HepG2 (cell line): ENCODE measurements at regions not wholly inside any gene's neighbourhood (a gene's known extent, or its start where the extent isn't known, plus 50 kb on each side); places are given as distances from the start of the nearest gene placed in this dataset.
A peak's percentile ranks its signal among the peaks of the same experiment; 100 is the strongest.

Source experiments
- CBFB ChIP-seq: sonication (generic); formaldehyde crosslinking; IDR thresholded peaks from 2 replicates; pipeline ENCODE4 v1.4.0; 2020; ENCODE audit warnings: missing genetic modification reagents
- CREM ChIP-seq, 2 experiments: sonication (generic) in 1 of 2; formaldehyde crosslinking in 1 of 2; IDR thresholded peaks; 2 replicates each; pipeline versions ENCODE4 v1.4.0 to v1.6.1; 2016 to 2020; ENCODE audit warnings: antibody characterized with exemption in 1 of 2, mild to moderate bottlenecking in 1 of 2, missing genetic modification reagents in 1 of 2
- ELF3 ChIP-seq: IDR thresholded peaks from 2 replicates; pipeline ENCODE4 v1.6.1; 2016; ENCODE audit warnings: missing genetic modification reagents, missing compliant biosample characterization
- FOXO4 ChIP-seq: sonication (generic); formaldehyde crosslinking; conservative IDR thresholded peaks from 2 replicates; pipeline ENCODE4 v1.8.1; 2023; ENCODE audit warnings: missing genetic modification reagents
- KDM2A ChIP-seq: sonication (generic); formaldehyde crosslinking; IDR thresholded peaks from 2 replicates; pipeline ENCODE4 v1.4.0; 2020; ENCODE audit warnings: low read depth, missing genetic modification reagents, borderline replicate concordance
- NFIB ChIP-seq: sonication (generic); formaldehyde crosslinking; IDR thresholded peaks from 2 replicates; pipeline ENCODE4 v1.9.0; 2021; ENCODE audit warnings: missing genetic modification reagents, mild to moderate bottlenecking, borderline replicate concordance
- RXRA ChIP-seq: sonication (generic); formaldehyde crosslinking; IDR thresholded peaks from 2 replicates; pipeline ENCODE4 v1.5.1; 2020; ENCODE audit warnings: missing genetic modification reagents
- SP1 ChIP-seq, 2 experiments: fragments of 450-650 bp in 1 of 2; sonication (generic) in 1 of 2; formaldehyde crosslinking in 1 of 2; IDR thresholded peaks; 2 replicates each; pipeline versions ENCODE4 v1.4.0 to v1.6.1; 2016 to 2020; ENCODE audit warnings: missing genetic modification reagents in 1 of 2
- ZBTB7B ChIP-seq: sonication (generic); formaldehyde crosslinking; IDR thresholded peaks from 2 replicates; pipeline ENCODE4 v1.4.0; 2020; ENCODE audit warnings: missing genetic modification reagents
- ZNF512B ChIP-seq: sonication (generic); formaldehyde crosslinking; IDR thresholded peaks from 2 replicates; pipeline ENCODE4 v1.5.1; 2020; ENCODE audit warnings: missing genetic modification reagents, mild to moderate bottlenecking, borderline replicate concordance
- ZNF687 ChIP-seq: sonication (generic); formaldehyde crosslinking; IDR thresholded peaks from 2 replicates; pipeline ENCODE4 v1.5.1; 2020; ENCODE audit warnings: mild to moderate bottlenecking, missing genetic modification reagents, moderate library complexity
- ZNF768 ChIP-seq: sonication (generic); formaldehyde crosslinking; IDR thresholded peaks from 2 replicates; pipeline ENCODE4 v1.4.0; 2020; ENCODE audit warnings: missing genetic modification reagents
- ZNF770 ChIP-seq: sonication (generic); formaldehyde crosslinking; IDR thresholded peaks from 2 replicates; pipeline ENCODE4 v1.5.0; 2020; ENCODE audit warnings: mild to moderate bottlenecking, missing genetic modification reagents
- ZNF781 ChIP-seq: sonication (generic); formaldehyde crosslinking; IDR thresholded peaks from 2 replicates; pipeline ENCODE4 v1.5.1; 2020; ENCODE audit warnings: borderline replicate concordance, mild to moderate bottlenecking, missing genetic modification reagents; ENCODE audit errors: not compliant biosample characterization
- ZNF782 ChIP-seq: sonication (generic); formaldehyde crosslinking; IDR thresholded peaks from 2 replicates; pipeline ENCODE4 v1.4.0; 2020; ENCODE audit warnings: missing genetic modification reagents, mild to moderate bottlenecking, borderline replicate concordance

GRCh38 chr4:1579901-1580691 is 104.0 kb downstream of the FAM53A start (continued):
- TF ChIP-seq ZNF782 (CRISPR knock-in tag), result no peak
- no peak for TF ChIP-seq ZBTB7B (CRISPR knock-in tag)
- TF ChIP-seq KDM2A, result peak; percentile 29; the same call in 1 of the 2 replicates
- TF ChIP-seq ZNF768 (CRISPR knock-in tag), result peak; percentile 27; the same call in 1 of the 2 replicates
- TF ChIP-seq SP1 (IDR thresholded peaks at IDR 0.05), result no peak
- TF ChIP-seq SP1 (CRISPR knock-in tag; IDR thresholded peaks at IDR 0.05), result peak; percentile 59; the same call in 1 of the 2 replicates
- TF ChIP-seq FOXO4, result no peak
- no peak for TF ChIP-seq CREM (IDR thresholded peaks at IDR 0.05)
- TF ChIP-seq CREM (CRISPR knock-in tag; IDR thresholded peaks at IDR 0.05), result no peak
- TF ChIP-seq NFIB, result no peak
- peak; percentile 18; the same call in 1 of the 2 replicates for TF ChIP-seq RXRA (CRISPR knock-in tag)
- 0 out of 2 replicates have a peak, but pooled peaks have one; percentile 22 for TF ChIP-seq ELF3 (CRISPR knock-in tag)
- TF ChIP-seq ZNF687, result peak; percentile 23; the same call in 1 of the 2 replicates
- no peak for TF ChIP-seq ZNF512B (CRISPR knock-in tag)
- TF ChIP-seq ZNF781 (CRISPR knock-in tag), result no peak
- TF ChIP-seq CBFB, result 0 out of 2 replicates have a peak, but pooled peaks have one; percentile 19
- TF ChIP-seq ZNF770 (CRISPR knock-in tag), result peak; percentile 36; the same call in 1 of the 2 replicates
